Parathyroid adenoma (tissue), 2 donors: ENCODE measurements at regions not wholly inside any gene's neighbourhood (a gene's known extent, or its start where the extent isn't known, plus 50 kb on each side); places are given as distances from the start of the nearest gene placed in this dataset.

Experiments
- H2AFZ ChIP-seq: fragments of 300-600 bp; sonication (generic); one replicate; pipeline ENCODE4 v1.7.0; 2017; ENCODE audit warnings: antibody characterized with exemption, mild to moderate bottlenecking
- H3K27ac ChIP-seq: fragments of 300-600 bp; sonication (generic); one replicate; pipeline ENCODE4 v1.7.0; 2017
- H3K27me3 ChIP-seq: fragments of 300-600 bp; sonication (generic); one replicate; pipeline ENCODE4 v1.7.0; 2017; ENCODE audit warnings: low read length; ENCODE audit not compliant: control insufficient read depth, insufficient read depth
- H3K36me3 ChIP-seq: fragments of 300-600 bp; sonication (generic); one replicate; pipeline ENCODE4 v1.7.0; 2017; ENCODE audit warnings: low read length; ENCODE audit not compliant: control insufficient read depth, insufficient read depth
- H3K4me1 ChIP-seq: fragments of 300-600 bp; sonication (generic); one replicate; pipeline ENCODE4 v1.7.0; 2017; ENCODE audit warnings: control low read depth
- H3K4me2 ChIP-seq: fragments of 300-600 bp; sonication (generic); one replicate; pipeline ENCODE4 v1.7.0; 2017; ENCODE audit warnings: low read length
- H3K4me3 ChIP-seq: fragments of 300-600 bp; sonication (generic); one replicate; pipeline ENCODE4 v1.7.0; 2017; ENCODE audit warnings: low read depth, low read length
- H3K79me2 ChIP-seq: fragments of 300-600 bp; sonication (generic); one replicate; pipeline ENCODE4 v1.7.0; 2017; ENCODE audit warnings: control low read depth
- H3K9ac ChIP-seq: fragments of 300-600 bp; sonication (generic); one replicate; pipeline ENCODE4 v1.7.0; 2017; ENCODE audit warnings: mild to moderate bottlenecking
- H3K9me3 ChIP-seq: fragments of 300-600 bp; sonication (generic); one replicate; pipeline ENCODE4 v1.7.0; 2017; ENCODE audit warnings: low read length; ENCODE audit not compliant: control insufficient read depth
- TF ChIP-seq, protein P1 (sequence below): fragments of 300-600 bp; sonication (generic); IDR thresholded peaks from one replicate; pipeline ENCODE4 v1.7.0; 2017; ENCODE audit warnings: antibody characterized with exemption, mild to moderate bottlenecking
- donor health status: primary hyperparathyroidism.

DNA sequence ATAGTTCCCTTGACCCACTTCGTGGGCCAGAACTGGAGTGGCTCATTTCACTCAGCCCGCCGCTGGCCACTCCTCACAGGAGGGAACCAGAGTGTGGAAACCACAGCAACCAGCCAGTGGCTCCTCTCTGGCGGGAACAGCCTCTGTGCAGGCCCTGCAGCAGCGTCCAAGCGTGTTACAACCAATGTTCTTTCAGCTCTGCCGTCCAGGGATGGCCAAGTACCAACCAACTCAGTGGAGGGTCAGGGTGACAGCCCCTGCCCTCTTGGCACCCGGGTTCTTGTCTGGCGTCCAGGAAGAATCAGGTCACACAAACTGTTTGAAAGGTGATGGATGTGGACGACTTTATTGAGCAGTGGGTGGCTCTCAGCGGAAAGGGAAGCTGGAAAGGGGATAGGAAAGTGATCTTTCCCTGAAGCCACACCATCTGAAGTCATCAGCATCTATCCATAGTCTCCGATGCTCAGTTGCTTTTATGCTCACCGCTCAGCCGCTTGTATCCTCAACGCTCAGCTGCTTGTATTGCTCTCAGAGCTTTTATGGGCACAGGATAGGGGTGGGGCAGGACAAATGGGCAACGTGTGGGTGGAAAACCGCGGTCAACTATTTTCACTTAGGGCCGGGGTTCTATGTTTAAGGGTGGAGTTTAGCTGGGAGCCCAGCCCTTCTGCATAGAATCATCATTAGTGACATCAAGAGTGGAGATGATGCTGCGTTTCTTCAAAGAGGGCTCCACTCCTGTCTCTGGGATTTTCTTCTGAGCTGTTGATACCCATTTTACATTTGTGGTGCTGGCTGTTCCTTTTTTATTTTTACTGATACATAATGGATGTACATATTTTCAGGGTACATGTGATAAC is 250.2 kb downstream of the RRAGC start:
- no peaks in the 10 kb centered on the region for H3K79me2 ChIP-seq
- no peaks in the 10 kb centered on the region for H3K9me3 ChIP-seq
- TF ChIP-seq, protein P1, sequence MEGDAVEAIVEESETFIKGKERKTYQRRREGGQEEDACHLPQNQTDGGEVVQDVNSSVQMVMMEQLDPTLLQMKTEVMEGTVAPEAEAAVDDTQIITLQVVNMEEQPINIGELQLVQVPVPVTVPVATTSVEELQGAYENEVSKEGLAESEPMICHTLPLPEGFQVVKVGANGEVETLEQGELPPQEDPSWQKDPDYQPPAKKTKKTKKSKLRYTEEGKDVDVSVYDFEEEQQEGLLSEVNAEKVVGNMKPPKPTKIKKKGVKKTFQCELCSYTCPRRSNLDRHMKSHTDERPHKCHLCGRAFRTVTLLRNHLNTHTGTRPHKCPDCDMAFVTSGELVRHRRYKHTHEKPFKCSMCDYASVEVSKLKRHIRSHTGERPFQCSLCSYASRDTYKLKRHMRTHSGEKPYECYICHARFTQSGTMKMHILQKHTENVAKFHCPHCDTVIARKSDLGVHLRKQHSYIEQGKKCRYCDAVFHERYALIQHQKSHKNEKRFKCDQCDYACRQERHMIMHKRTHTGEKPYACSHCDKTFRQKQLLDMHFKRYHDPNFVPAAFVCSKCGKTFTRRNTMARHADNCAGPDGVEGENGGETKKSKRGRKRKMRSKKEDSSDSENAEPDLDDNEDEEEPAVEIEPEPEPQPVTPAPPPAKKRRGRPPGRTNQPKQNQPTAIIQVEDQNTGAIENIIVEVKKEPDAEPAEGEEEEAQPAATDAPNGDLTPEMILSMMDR: no peak
- H3K4me3 ChIP-seq: no peak overlapping the region
- H3K4me2 ChIP-seq: no peak overlapping the region
- H3K4me1 ChIP-seq: no peaks in the 10 kb centered on the region
- H3K27ac ChIP-seq: no peak overlapping the region
- H2AFZ ChIP-seq: no peak overlapping the region
- H3K36me3 ChIP-seq: no peaks in the 10 kb centered on the region
- H3K27me3 ChIP-seq: no peaks in the 10 kb centered on the region
- H3K9ac ChIP-seq: no peak overlapping the region

DNA sequence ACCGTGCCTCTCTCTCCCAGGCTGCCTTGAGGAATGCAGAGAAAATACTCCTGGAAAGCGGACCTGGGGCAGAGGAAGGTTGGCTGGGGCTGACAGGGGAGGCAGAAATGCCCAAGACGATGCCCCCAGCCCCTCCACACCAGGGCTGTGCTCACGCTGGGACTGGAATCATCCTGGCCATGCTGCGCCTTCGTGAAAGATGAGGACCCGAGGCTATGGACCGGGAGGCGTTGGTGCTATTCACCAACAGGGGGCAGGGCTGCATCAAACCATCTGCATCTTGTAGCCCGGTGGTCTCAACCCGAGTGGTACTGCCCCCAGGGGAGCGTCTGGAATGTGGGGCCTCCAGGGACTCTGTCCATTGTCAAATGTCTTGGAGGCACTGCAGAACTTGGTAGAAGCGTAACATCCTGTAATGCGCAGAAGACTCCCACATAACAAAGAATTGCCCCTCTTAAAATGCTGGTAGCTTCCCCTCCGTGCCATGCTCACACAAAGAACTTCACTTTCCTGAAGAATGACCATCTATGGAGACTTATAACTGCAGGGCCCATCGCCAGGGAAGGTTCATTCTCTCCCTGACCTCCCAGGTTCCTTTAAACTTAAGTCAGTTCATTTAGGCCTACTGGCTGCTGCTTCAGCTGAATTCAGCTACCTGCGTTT is 251.2 kb downstream of the RRAGC start:
- TF ChIP-seq, protein P1: no peak
- no peak overlapping the region for H3K27ac ChIP-seq
- no peak overlapping the region for H3K9ac ChIP-seq
- no peaks in the 10 kb centered on the region for H3K27me3 ChIP-seq
- H3K4me2 ChIP-seq: no peak overlapping the region
- no peaks in the 10 kb centered on the region for H3K9me3 ChIP-seq
- H3K36me3 ChIP-seq: no peaks in the 10 kb centered on the region
- H3K79me2 ChIP-seq: no peaks in the 10 kb centered on the region
- no peak overlapping the region for H3K4me3 ChIP-seq
- H3K4me1 ChIP-seq: no peaks in the 10 kb centered on the region
- H2AFZ ChIP-seq: no peak overlapping the region

DNA sequence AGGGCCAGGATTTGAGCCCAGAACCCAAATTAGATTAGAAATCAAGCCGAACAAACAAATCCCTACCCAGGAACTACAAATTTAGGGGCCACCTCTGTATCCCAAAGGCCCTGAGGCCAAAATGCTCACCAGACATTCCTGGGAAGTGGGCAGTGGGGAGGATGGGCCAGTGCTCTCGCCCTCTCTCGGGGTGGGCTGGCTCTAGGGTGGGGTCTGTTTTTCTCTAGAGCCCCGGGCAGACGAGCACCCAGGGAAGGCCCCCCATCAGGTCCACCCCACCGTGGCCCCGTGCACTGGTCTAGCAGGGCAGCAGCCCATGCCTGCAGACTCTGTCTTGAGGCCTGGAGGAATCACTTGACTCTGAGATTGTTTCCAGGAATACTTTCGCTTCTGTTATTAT is 252.0 kb downstream of the RRAGC start:
- Histone ChIP-seq H3K9ac (no peak overlapping the region), H3K9me3 (no peaks in the 10 kb centered on the region), H3K36me3 (no peaks in the 10 kb centered on the region), H3K27me3 (no peaks in the 10 kb centered on the region), H3K4me1 (no peaks in the 10 kb centered on the region), H3K79me2 (no peaks in the 10 kb centered on the region), H3K4me3 (no peak overlapping the region), H3K4me2 (no peak overlapping the region), H2AFZ (no peak overlapping the region), H3K27ac (no peak overlapping the region)
- TF ChIP-seq, protein P1: no peak

DNA sequence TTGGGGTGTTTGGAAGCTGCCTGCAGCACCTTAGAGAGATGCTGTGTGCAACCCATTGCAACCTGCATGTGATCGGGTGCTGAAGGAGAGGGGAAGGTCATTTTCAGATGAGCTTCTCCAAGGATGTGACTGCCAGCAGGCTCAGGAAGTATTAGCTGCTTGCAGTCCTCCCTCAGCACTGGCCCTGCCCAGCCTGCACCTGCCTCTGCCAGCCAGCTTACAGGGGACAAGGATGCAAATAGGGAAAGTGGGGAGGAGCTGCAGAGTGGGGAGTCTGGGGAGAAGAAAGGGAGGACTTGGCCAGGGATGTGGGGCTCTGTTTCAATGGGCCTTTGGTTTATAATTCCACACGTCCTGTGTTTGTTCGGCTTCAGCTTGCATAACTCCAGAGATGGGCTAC is 254.5 kb downstream of the RRAGC start:
- no peak overlapping the region for H3K9ac ChIP-seq
- H3K4me3 ChIP-seq: no peak overlapping the region
- no peak overlapping the region for H3K4me2 ChIP-seq
- H3K36me3 ChIP-seq: no peaks in the 10 kb centered on the region
- H3K79me2 ChIP-seq: no peaks in the 10 kb centered on the region
- no peaks in the 10 kb centered on the region for H3K27me3 ChIP-seq
- no peaks in the 10 kb centered on the region for H3K4me1 ChIP-seq
- H3K9me3 ChIP-seq: no peaks in the 10 kb centered on the region
- H2AFZ ChIP-seq: no peak overlapping the region
- TF ChIP-seq, protein P1: no peak
- H3K27ac ChIP-seq: no peak overlapping the region
